Astrocyte of the cerebellum (primary cell): ENCODE measurements at regions not wholly inside any gene's neighbourhood (a gene's known extent, or its start where the extent isn't known, plus 50 kb on each side); places are given as distances from the start of the nearest gene placed in this dataset.

ENCODE experiments used
- DNase-seq: peaks from one replicate; pipeline ENCODE4 v3.0.0-alpha.2; 2011; ENCODE audit warnings: low read depth
- H3K4me3 ChIP-seq: 2 replicates; pipeline ENCODE4 v1.5.1; 2011; ENCODE audit warnings: mild to moderate bottlenecking, low read depth, low read length, moderate library complexity
- in situ Hi-C: cut with HindIII; loops from 2 replicates; pipeline ENCODE4 v1.10.0; 2017; ENCODE audit warnings: low sequenced_read_pairs
- TF ChIP-seq, protein P1 (sequence below): IDR thresholded peaks from 2 replicates; pipeline ENCODE4 v1.5.1; 2012; ENCODE audit warnings: low read length, low read depth, moderate library complexity, mild to moderate bottlenecking; ENCODE audit errors: missing control alignments

DNA sequence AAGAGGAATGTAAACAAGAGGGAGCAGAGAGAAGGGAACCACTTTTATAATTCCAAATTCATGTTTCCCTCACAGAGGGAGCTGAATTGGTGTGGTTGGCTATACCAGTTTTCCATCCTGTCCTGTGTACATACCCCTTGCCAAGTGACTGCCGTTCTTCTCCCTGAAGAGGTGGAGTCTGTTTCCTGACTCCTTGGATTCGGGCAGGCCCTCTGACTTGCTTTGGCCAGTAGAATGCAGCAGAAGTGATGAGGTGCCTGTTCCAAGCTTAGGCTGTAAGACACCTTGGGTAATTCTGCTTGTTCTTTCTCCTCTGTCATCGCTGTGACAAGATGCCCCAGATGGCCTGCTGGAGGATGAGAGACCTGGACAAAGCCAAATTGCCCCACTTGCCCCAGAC is 124.7 kb downstream of the UCHL1 start:
- H3K4me3 ChIP-seq, result no peak overlapping the region
- no peak for DNase-seq
- in situ Hi-C loops, result loop anchor here (5.0 kb wide), 1 partner anchor 34 kb away; no protein-coding TSS in a partner anchor
- TF ChIP-seq, protein P1, sequence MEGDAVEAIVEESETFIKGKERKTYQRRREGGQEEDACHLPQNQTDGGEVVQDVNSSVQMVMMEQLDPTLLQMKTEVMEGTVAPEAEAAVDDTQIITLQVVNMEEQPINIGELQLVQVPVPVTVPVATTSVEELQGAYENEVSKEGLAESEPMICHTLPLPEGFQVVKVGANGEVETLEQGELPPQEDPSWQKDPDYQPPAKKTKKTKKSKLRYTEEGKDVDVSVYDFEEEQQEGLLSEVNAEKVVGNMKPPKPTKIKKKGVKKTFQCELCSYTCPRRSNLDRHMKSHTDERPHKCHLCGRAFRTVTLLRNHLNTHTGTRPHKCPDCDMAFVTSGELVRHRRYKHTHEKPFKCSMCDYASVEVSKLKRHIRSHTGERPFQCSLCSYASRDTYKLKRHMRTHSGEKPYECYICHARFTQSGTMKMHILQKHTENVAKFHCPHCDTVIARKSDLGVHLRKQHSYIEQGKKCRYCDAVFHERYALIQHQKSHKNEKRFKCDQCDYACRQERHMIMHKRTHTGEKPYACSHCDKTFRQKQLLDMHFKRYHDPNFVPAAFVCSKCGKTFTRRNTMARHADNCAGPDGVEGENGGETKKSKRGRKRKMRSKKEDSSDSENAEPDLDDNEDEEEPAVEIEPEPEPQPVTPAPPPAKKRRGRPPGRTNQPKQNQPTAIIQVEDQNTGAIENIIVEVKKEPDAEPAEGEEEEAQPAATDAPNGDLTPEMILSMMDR, result no peak

DNA sequence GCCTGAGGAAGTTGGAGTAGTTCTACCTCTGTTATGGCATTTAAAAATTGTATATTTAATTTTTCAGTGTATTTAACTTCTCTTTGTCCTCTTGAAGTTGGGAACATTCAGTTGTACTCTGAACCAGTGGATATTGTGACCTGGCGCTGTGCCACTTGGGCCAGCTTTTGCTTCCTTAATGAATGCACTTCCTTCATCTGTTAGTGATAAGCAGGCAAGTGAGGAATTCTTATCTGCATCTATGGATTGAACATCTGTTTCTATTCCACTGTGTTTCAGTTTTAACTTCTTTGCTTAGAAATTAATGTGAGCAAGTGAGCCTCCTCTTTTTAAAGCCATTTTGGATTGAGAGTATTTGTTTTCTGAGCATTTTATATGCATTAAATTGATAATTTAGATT is 128.3 kb downstream of the UCHL1 start:
- TF ChIP-seq, protein P1, result no peak
- in situ Hi-C loops, result loop anchor here (5.0 kb wide), 1 partner anchor 38 kb away; no protein-coding TSS in a partner anchor
- H3K4me3 ChIP-seq, result no peak overlapping the region
- no peak for DNase-seq

DNA sequence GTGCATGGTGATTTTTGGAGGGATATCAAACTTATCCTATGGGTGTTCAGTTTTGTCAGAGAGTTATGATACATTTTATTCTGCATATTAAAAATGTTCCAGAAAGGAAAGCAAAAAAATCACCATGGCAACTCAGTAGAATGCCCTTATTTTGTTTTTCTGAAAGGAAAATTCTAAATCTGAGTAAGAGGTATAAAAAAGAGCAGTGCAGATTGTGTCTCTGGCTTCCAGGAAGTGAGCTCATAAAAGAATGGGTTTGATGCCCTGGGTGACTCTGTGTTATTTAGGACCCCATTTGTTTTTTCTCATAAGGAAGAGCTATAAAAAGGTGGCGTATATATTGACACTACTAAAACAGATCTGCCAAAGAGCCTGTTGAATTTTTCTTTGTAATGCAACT is 128.8 kb downstream of the UCHL1 start:
- TF ChIP-seq, protein P1, result no peak
- DNase-seq, result no peak
- in situ Hi-C loops, result no loop called here
- no peak overlapping the region for H3K4me3 ChIP-seq

DNA sequence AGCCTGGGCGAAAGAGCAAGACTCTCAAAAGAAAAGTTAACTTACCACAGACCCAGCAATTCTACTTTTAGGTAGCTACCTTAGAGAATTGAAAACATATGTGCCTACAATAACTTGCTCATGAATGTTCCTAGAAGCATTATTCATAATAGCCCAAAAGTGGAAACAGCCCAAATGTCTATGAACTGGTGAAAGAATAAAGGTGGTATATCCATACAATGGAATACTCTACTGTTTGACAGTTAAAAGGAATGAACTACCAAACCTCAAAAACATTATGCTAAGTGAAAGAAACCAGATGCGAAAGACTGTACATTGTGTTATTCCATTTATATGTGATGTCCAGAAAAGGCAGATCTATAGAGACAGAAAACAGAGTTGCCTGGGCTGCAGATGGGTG is 131.4 kb downstream of the UCHL1 start:
- in situ Hi-C loops, result no loop called here
- TF ChIP-seq, protein P1, result no peak
- DNase-seq, result no peak
- H3K4me3 ChIP-seq, result no peak overlapping the region

DNA sequence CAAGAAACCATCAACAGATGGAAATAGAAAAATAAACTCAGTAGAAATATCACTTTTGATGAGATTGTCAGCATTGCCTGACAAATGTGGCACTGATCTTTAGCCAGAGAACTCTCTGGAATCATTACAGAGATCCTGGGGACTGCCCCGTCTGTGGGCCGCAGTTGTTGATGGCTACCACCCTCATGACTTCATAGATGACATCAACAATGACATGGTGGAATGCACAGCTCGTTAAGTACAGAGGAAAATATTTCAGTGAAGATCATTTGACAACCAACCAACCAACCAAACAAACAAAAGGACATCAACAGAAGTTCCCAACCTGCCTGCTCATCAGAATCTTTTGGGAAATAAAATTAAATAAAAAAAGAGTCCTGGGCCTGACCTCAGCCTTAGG is 132.6 kb downstream of the UCHL1 start:
- TF ChIP-seq, protein P1, result no peak
- H3K4me3 ChIP-seq, result no peak overlapping the region
- no peak for DNase-seq
- in situ Hi-C loops, result no loop called here

DNA sequence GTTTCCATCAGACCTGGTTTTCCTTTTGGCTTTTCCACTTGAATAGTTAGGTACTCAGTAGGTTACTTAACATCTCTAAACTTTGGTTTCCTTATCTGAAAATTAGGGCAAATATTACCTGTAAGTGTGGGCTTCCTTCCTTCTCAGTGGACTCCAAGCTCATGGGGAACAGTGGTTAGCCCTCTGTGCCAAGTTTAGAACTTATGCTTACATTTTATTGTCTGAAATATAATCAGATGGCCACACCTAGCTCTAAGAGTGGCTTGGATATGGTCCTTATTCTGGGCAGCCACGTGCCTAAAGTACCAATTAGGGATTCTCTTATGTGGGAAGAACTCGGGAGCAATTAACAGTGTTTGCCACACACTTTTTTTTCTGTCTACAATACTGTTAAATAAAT is 133.9 kb downstream of the UCHL1 start:
- DNase-seq, result no peak
- in situ Hi-C loops, result no loop called here
- TF ChIP-seq, protein P1, result no peak
- H3K4me3 ChIP-seq, result no peak overlapping the region

DNA sequence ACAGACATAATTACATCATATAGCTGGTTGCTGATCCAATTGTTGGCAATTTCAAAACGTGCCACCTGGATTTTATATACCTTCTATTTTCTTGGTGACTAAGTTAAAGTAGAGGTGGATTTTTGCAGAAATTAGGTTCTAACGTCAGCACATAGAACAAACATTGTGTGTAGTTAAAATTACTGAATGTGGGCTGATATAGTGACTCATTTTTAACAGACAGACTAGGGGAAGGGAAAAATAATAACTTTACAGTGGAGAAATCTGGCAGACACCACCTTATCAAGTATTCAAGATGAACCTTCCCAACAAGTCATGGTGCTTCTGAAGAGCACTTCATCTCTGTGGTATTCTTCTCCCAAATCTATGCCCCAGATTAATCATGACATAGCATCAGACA is 134.5 kb downstream of the UCHL1 start:
- TF ChIP-seq, protein P1, result no peak

More for the DNA sequence above, 134.5 kb downstream of the UCHL1 start:
- no peak for DNase-seq
- in situ Hi-C loops, result no loop called here
- no peak overlapping the region for H3K4me3 ChIP-seq
